ENCODE measurements at regions not wholly inside any gene's neighbourhood (a gene's known extent, or its start where the extent isn't known, plus 50 kb on each side); places are given as distances from the start of the nearest gene placed in this dataset.

DNA sequence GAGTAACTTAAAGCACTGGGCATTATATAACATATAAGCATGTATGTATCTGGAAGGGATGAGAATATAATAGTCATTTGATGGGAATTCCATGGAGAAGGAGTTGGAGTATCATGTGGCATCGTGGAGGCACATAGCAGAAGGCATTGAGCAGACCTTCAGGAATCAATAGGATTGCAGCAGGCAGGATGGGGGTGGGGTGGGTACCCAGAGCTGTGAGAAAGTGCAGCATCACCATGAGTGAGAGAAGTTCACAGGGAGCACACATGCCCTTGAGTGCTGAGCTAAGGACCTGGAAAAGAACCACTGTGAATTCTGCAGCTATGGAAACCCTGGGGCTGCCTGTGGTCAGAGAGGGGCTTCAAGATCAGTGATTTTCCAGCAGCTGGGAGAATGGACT lies 57.3 kb downstream of the MED10 start:
- intact Hi-C loops (cut with micrococcal nuclease): no loop called here
- Mint-ChIP-seq H3K9me3 (peaks cover 0 to 2% of the 10 kb centered on the region in 2 donors), H3K36me3 (no peaks in the 10 kb centered on the region), H3K27ac (no peak overlapping the region), H3K4me3 (no peak overlapping the region), H3K27me3 (ENCODE audit: low read depth in 2 of 2) (no peaks in the 10 kb centered on the region), H3K4me1 (no peaks in the 10 kb centered on the region)
- TF ChIP-seq, protein P1, sequence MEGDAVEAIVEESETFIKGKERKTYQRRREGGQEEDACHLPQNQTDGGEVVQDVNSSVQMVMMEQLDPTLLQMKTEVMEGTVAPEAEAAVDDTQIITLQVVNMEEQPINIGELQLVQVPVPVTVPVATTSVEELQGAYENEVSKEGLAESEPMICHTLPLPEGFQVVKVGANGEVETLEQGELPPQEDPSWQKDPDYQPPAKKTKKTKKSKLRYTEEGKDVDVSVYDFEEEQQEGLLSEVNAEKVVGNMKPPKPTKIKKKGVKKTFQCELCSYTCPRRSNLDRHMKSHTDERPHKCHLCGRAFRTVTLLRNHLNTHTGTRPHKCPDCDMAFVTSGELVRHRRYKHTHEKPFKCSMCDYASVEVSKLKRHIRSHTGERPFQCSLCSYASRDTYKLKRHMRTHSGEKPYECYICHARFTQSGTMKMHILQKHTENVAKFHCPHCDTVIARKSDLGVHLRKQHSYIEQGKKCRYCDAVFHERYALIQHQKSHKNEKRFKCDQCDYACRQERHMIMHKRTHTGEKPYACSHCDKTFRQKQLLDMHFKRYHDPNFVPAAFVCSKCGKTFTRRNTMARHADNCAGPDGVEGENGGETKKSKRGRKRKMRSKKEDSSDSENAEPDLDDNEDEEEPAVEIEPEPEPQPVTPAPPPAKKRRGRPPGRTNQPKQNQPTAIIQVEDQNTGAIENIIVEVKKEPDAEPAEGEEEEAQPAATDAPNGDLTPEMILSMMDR (IDR thresholded peaks at IDR 0.05): no peak
- no peak overlapping the region for H3K4me3 ChIP-seq (ENCODE audit: low read length)
- no peaks in the 10 kb centered on the region for H3K4me1 ChIP-seq (ENCODE audit: control insufficient read depth, insufficient read depth, low read length)
- no peaks in the 10 kb centered on the region for H3K36me3 ChIP-seq (ENCODE audit: control insufficient read depth, insufficient read depth, low read length)
- H3K27ac ChIP-seq (ENCODE audit: low read length): no peak overlapping the region
- WGBS (ENCODE audit: insufficient coverage): 47% methylated on average over 1 of the region's 1 CpG
- DNase-seq (no peak), ATAC-seq (no peak)
- peaks cover 4% of the 10 kb centered on the region for H3K9me3 ChIP-seq (ENCODE audit: control insufficient read depth, insufficient read depth, low read length)
- no peaks in the 10 kb centered on the region for H3K27me3 ChIP-seq (ENCODE audit: control insufficient read depth, insufficient read depth, low read length)

DNA sequence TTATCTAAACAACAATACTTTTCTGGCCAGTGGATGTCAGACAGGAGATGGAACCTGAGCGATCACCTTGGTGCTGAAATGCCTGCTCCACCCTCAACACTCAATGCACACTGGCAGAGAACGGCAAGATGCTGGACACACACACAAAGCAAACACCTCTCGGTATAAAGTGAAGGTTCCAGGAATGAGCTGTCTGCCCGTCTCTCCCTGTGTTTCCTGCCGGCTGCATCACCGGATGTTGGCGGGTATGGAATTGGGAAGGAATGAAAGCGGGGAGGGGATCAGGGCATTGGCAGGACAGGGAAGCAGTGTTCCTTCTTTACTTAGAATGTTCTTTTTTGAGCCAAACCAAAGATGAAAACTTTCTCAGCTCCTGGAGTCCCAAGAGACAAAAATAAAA lies 59.2 kb downstream of the MED10 start:
- intact Hi-C loops (cut with micrococcal nuclease): no loop called here
- TF ChIP-seq, protein P1 (IDR thresholded peaks at IDR 0.05): no peak
- no peak for ATAC-seq
- Mint-ChIP-seq H3K9me3 (peaks cover 0 to 2% of the 10 kb centered on the region in 2 donors), H3K4me3 (no peak overlapping the region), H3K4me1 (no peaks in the 10 kb centered on the region), H3K27ac (no peak overlapping the region), H3K36me3 (no peaks in the 10 kb centered on the region), H3K27me3 (ENCODE audit: low read depth in 2 of 2) (peaks cover 0 to 10% of the 10 kb centered on the region in 2 donors)
- no peaks in the 10 kb centered on the region for H3K36me3 ChIP-seq (ENCODE audit: control insufficient read depth, insufficient read depth, low read length)
- no peaks in the 10 kb centered on the region for H3K4me1 ChIP-seq (ENCODE audit: control insufficient read depth, insufficient read depth, low read length)
- DNase-seq: no peak
- peaks cover 4% of the 10 kb centered on the region for H3K9me3 ChIP-seq (ENCODE audit: control insufficient read depth, insufficient read depth, low read length)
- no peak overlapping the region for H3K4me3 ChIP-seq (ENCODE audit: low read length)
- WGBS (ENCODE audit: insufficient coverage): 79% methylated on average over 8 of the region's 8 CpGs
- no peak overlapping the region for H3K27ac ChIP-seq (ENCODE audit: low read length)
- no peaks in the 10 kb centered on the region for H3K27me3 ChIP-seq (ENCODE audit: control insufficient read depth, insufficient read depth, low read length)

DNA sequence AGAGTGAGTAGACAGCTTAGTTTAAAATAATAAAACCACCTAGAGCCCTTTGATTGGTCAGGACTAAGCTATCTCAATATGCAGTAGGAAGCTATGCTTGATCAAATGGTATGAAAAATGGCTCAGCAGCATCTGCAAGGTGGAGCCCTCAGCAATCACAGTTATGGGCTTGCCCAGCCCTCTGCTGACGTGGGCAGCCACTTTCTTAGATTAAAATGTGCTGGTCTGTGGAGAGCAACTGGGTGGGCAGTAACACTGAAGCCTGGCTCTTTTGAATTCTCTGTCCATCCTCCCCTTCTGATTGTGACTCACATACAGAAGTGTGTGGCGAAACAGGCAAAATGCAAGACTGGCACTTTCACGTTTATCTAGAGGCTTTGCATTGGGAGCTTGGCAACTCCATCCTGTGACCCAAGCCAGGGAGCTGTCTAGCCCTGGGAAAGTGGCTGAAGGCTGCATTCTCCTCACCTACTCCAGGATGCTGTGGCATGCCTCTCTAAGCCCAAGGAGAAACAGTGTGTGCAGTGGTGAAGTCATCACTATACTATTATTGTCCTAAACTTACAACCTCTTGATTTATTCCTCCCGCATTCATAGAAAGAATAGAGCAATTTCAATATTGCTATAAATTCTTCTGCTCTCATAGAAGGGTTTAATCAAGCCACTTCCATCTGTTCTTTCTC lies 61.1 kb downstream of the MED10 start:
- no peak overlapping the region for H3K4me3 ChIP-seq (ENCODE audit: low read length)
- H3K36me3 ChIP-seq (ENCODE audit: control insufficient read depth, insufficient read depth, low read length): no peaks in the 10 kb centered on the region
- H3K9me3 ChIP-seq (ENCODE audit: control insufficient read depth, insufficient read depth, low read length): peaks cover 4% of the 10 kb centered on the region
- no peaks in the 10 kb centered on the region for H3K4me1 ChIP-seq (ENCODE audit: control insufficient read depth, insufficient read depth, low read length)
- intact Hi-C loops (cut with micrococcal nuclease): no loop called here
- no peak overlapping the region for H3K27ac ChIP-seq (ENCODE audit: low read length)
- Mint-ChIP-seq H3K27ac (no peak overlapping the region), H3K27me3 (ENCODE audit: low read depth in 2 of 2) (peaks cover 3 to 13% of the 10 kb centered on the region in 2 donors), H3K9me3 (peaks cover 0 to 2% of the 10 kb centered on the region in 2 donors), H3K4me1 (no peaks in the 10 kb centered on the region), H3K4me3 (no peak overlapping the region), H3K36me3 (no peaks in the 10 kb centered on the region)
- ATAC-seq (no peak), DNase-seq (no peak)
- 69% methylated on average over 4 of the region's 4 CpGs for WGBS (ENCODE audit: insufficient coverage)
- H3K27me3 ChIP-seq (ENCODE audit: control insufficient read depth, insufficient read depth, low read length): no peaks in the 10 kb centered on the region
- TF ChIP-seq, protein P1 (IDR thresholded peaks at IDR 0.05): no peak

DNA sequence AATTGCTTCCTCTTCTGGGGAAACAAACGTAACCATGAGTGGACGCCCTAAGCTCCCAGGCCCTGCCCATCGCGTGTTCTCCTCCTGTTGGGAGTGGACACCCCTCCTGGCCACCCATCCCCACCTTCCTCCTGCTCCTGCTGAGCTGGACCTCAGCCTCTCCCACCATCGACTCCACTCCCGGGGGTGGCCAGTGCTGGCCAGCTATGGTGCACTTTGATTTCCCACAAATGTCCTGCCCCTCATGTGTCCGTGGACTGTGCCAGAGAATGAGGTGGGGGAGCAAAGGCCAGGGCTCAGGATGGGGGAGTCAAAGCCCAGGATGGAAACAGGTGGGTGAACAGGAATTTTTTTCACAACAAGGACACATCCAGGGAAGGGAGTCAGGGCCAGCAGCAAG lies 62.8 kb downstream of the MED10 start:
- 72% methylated on average over 7 of the region's 7 CpGs for WGBS (ENCODE audit: insufficient coverage)
- intact Hi-C loops (cut with micrococcal nuclease): no loop called here
- H3K36me3 Mint-ChIP-seq: no peaks in the 10 kb centered on the region
- H3K27me3 ChIP-seq (ENCODE audit: control insufficient read depth, insufficient read depth, low read length): no peaks in the 10 kb centered on the region
- no peak overlapping the region for H3K27ac Mint-ChIP-seq
- H3K27ac ChIP-seq (ENCODE audit: low read length): no peak overlapping the region
- peaks cover 3 to 13% of the 10 kb centered on the region in 2 donors for H3K27me3 Mint-ChIP-seq (ENCODE audit: low read depth in 2 of 2)
- no peaks in the 10 kb centered on the region for H3K36me3 ChIP-seq (ENCODE audit: control insufficient read depth, insufficient read depth, low read length)
- no peaks in the 10 kb centered on the region for H3K4me1 Mint-ChIP-seq
- no peaks in the 10 kb centered on the region for H3K9me3 ChIP-seq (ENCODE audit: control insufficient read depth, insufficient read depth, low read length)
- H3K4me3 ChIP-seq (ENCODE audit: low read length): no peak overlapping the region
- no peak overlapping the region for H3K4me3 Mint-ChIP-seq
- TF ChIP-seq, protein P1 (IDR thresholded peaks at IDR 0.05): no peak
- no peak for DNase-seq
- H3K4me1 ChIP-seq (ENCODE audit: control insufficient read depth, insufficient read depth, low read length): no peaks in the 10 kb centered on the region
- no peaks in the 10 kb centered on the region for H3K9me3 Mint-ChIP-seq
- ATAC-seq: no peak
